Peyer's patch (tissue), 4 donors: ENCODE measurements at regions not wholly inside any gene's neighbourhood (a gene's known extent, or its start where the extent isn't known, plus 50 kb on each side); places are given as distances from the start of the nearest gene placed in this dataset.

Experiments
- DNase-seq, 3 donors: peaks; one replicate each; pipeline ENCODE4 v3.0.0-alpha.2; 2017 to 2019
- H3K27ac ChIP-seq, 4 donors: fragments of 200-600 bp; sonication (generic); one replicate each; pipeline ENCODE4 v1.5.1; 2016 to 2019
- H3K27me3 ChIP-seq, 2 donors: fragments of 200-600 bp; sonication (generic); one replicate each; pipeline ENCODE4 v1.5.1; 2019
- H3K36me3 ChIP-seq, 3 donors: fragments of 200-600 bp; sonication (generic); one replicate each; pipeline ENCODE4 v1.5.1; 2016 to 2019
- H3K4me1 ChIP-seq, 4 donors: fragments of 200-600 bp; sonication (generic); one replicate each; pipeline ENCODE4 v1.5.1; 2016 to 2019
- H3K4me3 ChIP-seq, 4 donors: fragments of 200-600 bp; sonication (generic); 1 replicate in 3 of 4; 2 replicates in 1 of 4; pipeline ENCODE4 v1.5.1; 2016 to 2019; ENCODE audit warnings: mild to moderate bottlenecking in 1 of 4
- H3K9me3 ChIP-seq, 4 donors: fragments of 200-600 bp; sonication (generic); one replicate each; pipeline ENCODE4 v1.5.1; 2016 to 2019; ENCODE audit warnings: mild to moderate bottlenecking in 1 of 4
- POLR2A ChIP-seq, 2 donors: fragments of 450-650 bp; IDR thresholded peaks; one replicate each; pipeline ENCODE4 v1.5.1; 2017; ENCODE audit warnings: antibody characterized with exemption in 2 of 2, mild to moderate bottlenecking in 2 of 2, moderate library complexity in 2 of 2
- TF ChIP-seq, protein P1 (sequence below), 6 experiments: fragments of 450-650 bp in 4 of 6; fragments of 200-600 bp in 2 of 6; sonication (generic) in 1 of 6; IDR thresholded peaks; one replicate each; pipeline ENCODE4 v1.5.1; 2017 to 2019; ENCODE audit warnings: antibody characterized with exemption in 6 of 6, mild to moderate bottlenecking in 3 of 6, moderate library complexity in 1 of 6

DNA sequence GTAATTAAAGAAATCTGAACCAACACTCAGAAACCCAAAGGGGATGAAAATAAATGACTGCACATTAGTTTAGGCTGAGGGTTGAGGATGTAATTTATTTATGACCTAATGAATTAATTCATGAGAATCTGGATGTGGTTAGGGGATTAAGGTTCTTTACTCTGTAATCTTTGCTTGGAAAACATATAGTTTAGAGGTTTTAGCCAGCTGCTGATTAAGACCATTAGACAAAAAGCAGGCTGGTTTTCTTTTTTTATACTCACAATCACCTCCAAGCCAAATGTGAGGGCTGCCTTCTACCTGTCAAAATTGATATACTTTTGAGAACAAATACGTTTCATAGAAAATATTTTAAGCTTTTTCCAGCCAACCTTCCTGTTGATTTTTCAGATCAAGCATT, 2705.8 kb downstream of the PCDH7 start:
- no peak for TF ChIP-seq POLR2A (IDR thresholded peaks at IDR 0.05)
- TF ChIP-seq, protein P1, sequence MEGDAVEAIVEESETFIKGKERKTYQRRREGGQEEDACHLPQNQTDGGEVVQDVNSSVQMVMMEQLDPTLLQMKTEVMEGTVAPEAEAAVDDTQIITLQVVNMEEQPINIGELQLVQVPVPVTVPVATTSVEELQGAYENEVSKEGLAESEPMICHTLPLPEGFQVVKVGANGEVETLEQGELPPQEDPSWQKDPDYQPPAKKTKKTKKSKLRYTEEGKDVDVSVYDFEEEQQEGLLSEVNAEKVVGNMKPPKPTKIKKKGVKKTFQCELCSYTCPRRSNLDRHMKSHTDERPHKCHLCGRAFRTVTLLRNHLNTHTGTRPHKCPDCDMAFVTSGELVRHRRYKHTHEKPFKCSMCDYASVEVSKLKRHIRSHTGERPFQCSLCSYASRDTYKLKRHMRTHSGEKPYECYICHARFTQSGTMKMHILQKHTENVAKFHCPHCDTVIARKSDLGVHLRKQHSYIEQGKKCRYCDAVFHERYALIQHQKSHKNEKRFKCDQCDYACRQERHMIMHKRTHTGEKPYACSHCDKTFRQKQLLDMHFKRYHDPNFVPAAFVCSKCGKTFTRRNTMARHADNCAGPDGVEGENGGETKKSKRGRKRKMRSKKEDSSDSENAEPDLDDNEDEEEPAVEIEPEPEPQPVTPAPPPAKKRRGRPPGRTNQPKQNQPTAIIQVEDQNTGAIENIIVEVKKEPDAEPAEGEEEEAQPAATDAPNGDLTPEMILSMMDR (IDR thresholded peaks at IDR 0.05) = no peak
- Histone ChIP-seq H3K36me3 (no peaks in the 10 kb centered on the region), H3K27me3 (no peaks in the 10 kb centered on the region), H3K4me3 (no peak overlapping the region), H3K9me3 (no peaks in the 10 kb centered on the region), H3K27ac (no peak overlapping the region), H3K4me1 (no peaks in the 10 kb centered on the region)
- no peak for DNase-seq

DNA sequence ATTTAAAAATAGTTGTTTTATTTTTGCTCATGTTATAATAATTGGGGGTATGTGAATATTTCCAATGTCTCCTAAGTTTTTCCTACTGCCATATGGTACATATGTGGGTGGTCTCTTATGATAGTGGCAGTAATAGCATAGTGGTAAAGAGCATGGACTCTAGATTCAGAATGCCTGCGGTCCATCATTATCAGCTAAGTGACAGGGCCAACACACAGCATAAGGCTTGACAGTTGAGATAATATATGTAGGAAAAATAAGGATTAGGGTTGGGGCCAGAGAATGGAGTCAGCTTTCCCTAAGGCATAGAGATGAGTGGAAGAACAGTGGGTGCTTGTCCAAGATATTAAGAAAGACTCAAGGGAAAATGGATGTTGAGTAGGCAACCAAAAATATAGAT, 2707.5 kb downstream of the PCDH7 start:
- Histone ChIP-seq H3K36me3 (no peaks in the 10 kb centered on the region), H3K27me3 (no peaks in the 10 kb centered on the region), H3K4me1 (no peaks in the 10 kb centered on the region), H3K9me3 (no peaks in the 10 kb centered on the region), H3K27ac (no peak overlapping the region), H3K4me3 (no peak overlapping the region)
- TF ChIP-seq, protein P1 (IDR thresholded peaks at IDR 0.05) = no peak
- TF ChIP-seq POLR2A (IDR thresholded peaks at IDR 0.05) = no peak
- DNase-seq = no peak

DNA sequence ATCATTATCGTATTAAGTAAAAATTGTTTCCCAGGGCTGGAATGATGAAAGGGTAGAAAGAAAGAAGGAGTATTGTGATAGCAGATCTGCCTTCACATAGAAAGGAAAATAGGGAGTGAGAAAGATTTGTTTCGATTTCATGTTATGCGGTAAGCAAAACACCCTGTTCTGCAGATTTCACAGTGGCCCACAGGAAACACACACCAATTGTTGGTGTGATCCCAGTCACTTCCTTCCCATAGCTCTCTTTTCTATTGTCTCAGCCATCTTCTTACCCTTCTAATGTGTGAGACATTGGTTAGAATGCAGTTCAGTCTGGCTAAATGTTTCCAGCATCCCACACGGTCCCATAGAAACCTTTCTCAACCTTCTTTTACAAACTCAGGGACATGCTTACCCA, 2709.8 kb downstream of the PCDH7 start:
- Histone ChIP-seq H3K27ac (no peak overlapping the region), H3K36me3 (no peaks in the 10 kb centered on the region), H3K9me3 (no peaks in the 10 kb centered on the region)

DNA sequence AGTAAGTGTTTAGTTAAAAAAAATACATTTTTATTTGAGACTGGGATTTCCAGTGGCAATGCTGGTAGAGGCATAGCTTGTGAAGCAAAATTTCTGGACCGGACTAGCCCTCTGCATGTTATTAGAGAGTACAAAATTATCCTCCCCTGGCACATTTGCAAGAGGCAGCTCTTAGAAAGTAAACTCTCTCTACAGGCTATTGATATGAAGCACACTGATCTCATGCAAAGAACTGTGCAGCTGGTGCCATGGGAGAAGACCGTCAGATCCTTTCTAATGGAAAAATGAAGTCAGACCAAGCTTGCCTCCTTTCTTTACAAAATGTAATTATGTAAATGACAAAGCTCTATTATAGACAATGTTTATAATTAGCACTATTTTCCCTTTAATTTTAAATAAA, 2717.2 kb downstream of the PCDH7 start:
- H3K4me3 ChIP-seq = no peak overlapping the region
- H3K36me3 ChIP-seq = no peaks in the 10 kb centered on the region
- no peaks in the 10 kb centered on the region for H3K9me3 ChIP-seq
- no peaks in the 10 kb centered on the region for H3K4me1 ChIP-seq
- no peak overlapping the region for H3K27ac ChIP-seq
- DNase-seq = no peak
- H3K27me3 ChIP-seq = no peaks in the 10 kb centered on the region
- TF ChIP-seq POLR2A (IDR thresholded peaks at IDR 0.05) = no peak
- TF ChIP-seq, protein P1 (IDR thresholded peaks at IDR 0.05) = no peak

More for the DNA sequence above, 2709.8 kb downstream of the PCDH7 start:
- Histone ChIP-seq H3K27me3 (no peaks in the 10 kb centered on the region), H3K4me3 (no peak overlapping the region), H3K4me1 (no peaks in the 10 kb centered on the region)
- TF ChIP-seq, protein P1 (IDR thresholded peaks at IDR 0.05) = no peak
- TF ChIP-seq POLR2A (IDR thresholded peaks at IDR 0.05) = no peak
- no peak for DNase-seq

DNA sequence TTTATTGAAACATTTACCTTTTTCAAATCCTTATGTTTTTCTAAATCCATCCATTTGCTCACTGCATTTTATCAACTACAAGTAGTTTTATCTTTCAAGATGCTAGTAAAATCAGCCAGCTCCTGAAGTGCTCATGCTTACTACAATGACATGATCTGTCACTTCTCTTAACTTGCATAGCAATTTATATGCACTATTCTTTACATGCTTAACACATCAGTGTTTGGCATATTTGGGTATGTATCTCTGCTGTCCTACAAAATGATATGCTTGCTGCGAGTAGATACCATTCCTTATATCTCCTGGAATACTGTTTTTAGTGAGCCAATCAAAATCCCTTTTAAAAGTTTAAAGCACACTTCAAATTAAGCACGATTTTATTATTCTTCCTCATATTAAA, 2726.8 kb downstream of the PCDH7 start:
- Histone ChIP-seq H3K4me1 (no peaks in the 10 kb centered on the region), H3K9me3 (peaks cover 0 to 5% (median 0%) of the 10 kb centered on the region in 4 donors), H3K27ac (no peak overlapping the region), H3K36me3 (no peaks in the 10 kb centered on the region), H3K27me3 (no peaks in the 10 kb centered on the region), H3K4me3 (no peak overlapping the region)
- no peak for DNase-seq
- no peak for TF ChIP-seq POLR2A (IDR thresholded peaks at IDR 0.05)
- TF ChIP-seq, protein P1 (IDR thresholded peaks at IDR 0.05) = no peak

DNA sequence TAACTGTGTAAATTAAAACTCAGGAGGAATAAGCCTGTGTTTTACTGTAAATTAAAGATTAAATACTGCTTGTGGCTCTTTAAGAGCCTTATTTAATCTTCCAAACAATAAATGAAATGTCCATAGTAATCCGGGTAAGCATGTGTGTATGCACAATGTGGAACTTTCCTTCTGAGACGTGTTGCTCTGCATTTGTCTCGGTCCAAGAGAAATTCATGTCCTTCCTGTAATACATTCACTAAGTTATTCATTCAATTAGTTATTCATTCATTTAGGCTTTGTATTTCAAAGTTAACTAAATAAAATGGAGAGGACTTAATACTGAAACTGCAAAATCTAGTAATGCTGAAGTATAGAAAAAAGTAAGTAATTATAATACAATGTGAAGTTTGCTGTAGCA, 2728.8 kb downstream of the PCDH7 start:
- H3K4me3 ChIP-seq = no peak overlapping the region
- H3K4me1 ChIP-seq = no peaks in the 10 kb centered on the region
- no peaks in the 10 kb centered on the region for H3K27me3 ChIP-seq
- TF ChIP-seq POLR2A (IDR thresholded peaks at IDR 0.05) = no peak
- TF ChIP-seq, protein P1 (IDR thresholded peaks at IDR 0.05) = no peak
- peaks cover 0 to 5% (median 0%) of the 10 kb centered on the region in 4 donors for H3K9me3 ChIP-seq
- no peak overlapping the region for H3K27ac ChIP-seq
- no peaks in the 10 kb centered on the region for H3K36me3 ChIP-seq
- no peak for DNase-seq
